DMS79 (cell line): ENCODE measurements at regions not wholly inside any gene's neighbourhood (a gene's known extent, or its start where the extent isn't known, plus 50 kb on each side); places are given as distances from the start of the nearest gene placed in this dataset.

ENCODE experiments used
- DNase-seq: peaks from one replicate; lab custom pipeline; 2025; lab: John Stamatoyannopoulos, UW

GRCh38 chr7:50962962-50963374 is 180.3 kb upstream of the GRB10 start:
- peak; percentile 88 for DNase-seq

GRCh38 chr7:50962281-50962883 is 179.7 kb upstream of the GRB10 start:
- no peak for DNase-seq

- no peak for DNase-seq
These were observed 178.1 kb upstream of the GRB10 start for GRCh38 chr7:50960621-50961310.

- DNase-seq, result no peak
These were observed 177.3 kb upstream of the GRB10 start for GRCh38 chr7:50959991-50960390.

- DNase-seq, result no peak
These were observed 176.9 kb upstream of the GRB10 start for GRCh38 chr7:50959560-50959959.

- no peak for DNase-seq
These were observed 175.2 kb upstream of the GRB10 start for GRCh38 chr7:50957855-50958254.

- DNase-seq, result no peak
These were observed 174.7 kb upstream of the GRB10 start for GRCh38 chr7:50957431-50957830.

GRCh38 chr7:50956522-50957155 is 173.9 kb upstream of the GRB10 start:
- no peak for DNase-seq

- DNase-seq, result no peak
These were observed 172.0 kb upstream of the GRB10 start for GRCh38 chr7:50954716-50955115.

- no peak for DNase-seq
These were observed 171.5 kb upstream of the GRB10 start for GRCh38 chr7:50954245-50954644.

GRCh38 chr7:50953820-50954219 is 171.1 kb upstream of the GRB10 start:
- no peak for DNase-seq

- no peak for DNase-seq
These were observed 170.6 kb upstream of the GRB10 start for GRCh38 chr7:50953303-50953702.

- no peak for DNase-seq
These were observed 169.8 kb upstream of the GRB10 start for GRCh38 chr7:50952544-50952943.

GRCh38 chr7:50952120-50952519 is 169.4 kb upstream of the GRB10 start:
- no peak for DNase-seq

- no peak for DNase-seq
These were observed 160.8 kb upstream of the GRB10 start for GRCh38 chr7:50943482-50943881.

GRCh38 chr7:50941525-50941924 is 158.8 kb upstream of the GRB10 start:
- DNase-seq, result no peak

- no peak for DNase-seq
These were observed 157.9 kb upstream of the GRB10 start for GRCh38 chr7:50940621-50941020.

- DNase-seq, result peak; percentile 34
These were observed 156.3 kb upstream of the GRB10 start for GRCh38 chr7:50939021-50939420.

GRCh38 chr7:50937727-50938126 is 155.0 kb upstream of the GRB10 start:
- no peak for DNase-seq

- DNase-seq, result no peak
These were observed 143.4 kb upstream of the GRB10 start for GRCh38 chr7:50926049-50926448.

GRCh38 chr7:50923476-50923875 is 140.8 kb upstream of the GRB10 start:
- DNase-seq, result no peak

GRCh38 chr7:50921114-50921813 is 138.6 kb upstream of the GRB10 start:
- DNase-seq, result peak; percentile 2
